AG04450 (cell line): ENCODE measurements at regions not wholly inside any gene's neighbourhood (a gene's known extent, or its start where the extent isn't known, plus 50 kb on each side); places are given as distances from the start of the nearest gene placed in this dataset.

Experiments
- CTCF ChIA-PET: fragments of 300-600, 350-600 bp; formaldehyde crosslinking; extraction: SDS; loops from one replicate; lab custom pipeline; 2022; ENCODE audit warnings: antibody characterized with exemption, inconsistent platforms; lab: Charles Lee
- POLR2A ChIA-PET: fragments of 350-600 bp; formaldehyde crosslinking; extraction: SDS; loops from one replicate; lab custom pipeline; 2021; ENCODE audit warnings: antibody characterized with exemption, inconsistent platforms; lab: Yijun Ruan, JAX
- DNase-seq: peaks from one replicate; pipeline ENCODE4 v3.0.0-alpha.2; 2011; ENCODE audit warnings: low read depth, low spot score
- H3K27ac ChIP-seq: one replicate; pipeline ENCODE4 v1.5.1; 2012; ENCODE audit warnings: low read depth, low read length, control low read depth
- H3K27me3 ChIP-seq: one replicate; pipeline ENCODE4 v1.6.0; 2012; ENCODE audit warnings: low read length; ENCODE audit not compliant: control insufficient read depth, insufficient read depth
- H3K4me3 ChIP-seq: 2 replicates; pipeline ENCODE4 v1.5.1; 2011; ENCODE audit warnings: mild to moderate bottlenecking, low read depth, low read length, control low read depth
- H3K9me3 ChIP-seq: 2 replicates; pipeline ENCODE4 v1.5.1; 2012; ENCODE audit warnings: low read length; ENCODE audit not compliant: control insufficient read depth, insufficient read depth
- TF ChIP-seq, protein P1 (sequence below): IDR thresholded peaks from 2 replicates; pipeline ENCODE4 v1.5.1; 2011; ENCODE audit warnings: low read depth, low read length, control low read depth, inconsistent platforms

- no peak overlapping the region for H3K27ac ChIP-seq
- H3K9me3 ChIP-seq = peaks cover 2% of the 10 kb centered on the region
- DNase-seq = no peak
- TF ChIP-seq, protein P1, sequence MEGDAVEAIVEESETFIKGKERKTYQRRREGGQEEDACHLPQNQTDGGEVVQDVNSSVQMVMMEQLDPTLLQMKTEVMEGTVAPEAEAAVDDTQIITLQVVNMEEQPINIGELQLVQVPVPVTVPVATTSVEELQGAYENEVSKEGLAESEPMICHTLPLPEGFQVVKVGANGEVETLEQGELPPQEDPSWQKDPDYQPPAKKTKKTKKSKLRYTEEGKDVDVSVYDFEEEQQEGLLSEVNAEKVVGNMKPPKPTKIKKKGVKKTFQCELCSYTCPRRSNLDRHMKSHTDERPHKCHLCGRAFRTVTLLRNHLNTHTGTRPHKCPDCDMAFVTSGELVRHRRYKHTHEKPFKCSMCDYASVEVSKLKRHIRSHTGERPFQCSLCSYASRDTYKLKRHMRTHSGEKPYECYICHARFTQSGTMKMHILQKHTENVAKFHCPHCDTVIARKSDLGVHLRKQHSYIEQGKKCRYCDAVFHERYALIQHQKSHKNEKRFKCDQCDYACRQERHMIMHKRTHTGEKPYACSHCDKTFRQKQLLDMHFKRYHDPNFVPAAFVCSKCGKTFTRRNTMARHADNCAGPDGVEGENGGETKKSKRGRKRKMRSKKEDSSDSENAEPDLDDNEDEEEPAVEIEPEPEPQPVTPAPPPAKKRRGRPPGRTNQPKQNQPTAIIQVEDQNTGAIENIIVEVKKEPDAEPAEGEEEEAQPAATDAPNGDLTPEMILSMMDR = no peak
- H3K4me3 ChIP-seq = no peak overlapping the region
- peaks cover 48% of the 10 kb centered on the region for H3K27me3 ChIP-seq
- ChIA-PET CTCF (interaction anchor here (0.9 to 1.6 kb wide), 2 partner anchors 13 to 562 kb away, joined by 3 to 4 read pairs; no protein-coding TSS in a partner anchor), POLR2A (no interaction called here)
These were observed 475.6 kb upstream of the PROK2 start for GRCh38 chr3:72260588-72260910.

- Histone ChIP-seq H3K9me3 (peaks cover 2% of the 10 kb centered on the region), H3K27me3 (peaks cover 50% of the 10 kb centered on the region), H3K4me3 (no peak overlapping the region), H3K27ac (no peak overlapping the region)
- ChIA-PET CTCF (interaction anchor here (0.9 to 1.6 kb wide), 2 partner anchors 14 to 562 kb away, joined by 3 to 4 read pairs; no protein-coding TSS in a partner anchor), POLR2A (no interaction called here)
- TF ChIP-seq, protein P1 = no peak
- no peak for DNase-seq
These were observed 475.0 kb upstream of the PROK2 start for GRCh38 chr3:72259755-72260587.

DNA sequence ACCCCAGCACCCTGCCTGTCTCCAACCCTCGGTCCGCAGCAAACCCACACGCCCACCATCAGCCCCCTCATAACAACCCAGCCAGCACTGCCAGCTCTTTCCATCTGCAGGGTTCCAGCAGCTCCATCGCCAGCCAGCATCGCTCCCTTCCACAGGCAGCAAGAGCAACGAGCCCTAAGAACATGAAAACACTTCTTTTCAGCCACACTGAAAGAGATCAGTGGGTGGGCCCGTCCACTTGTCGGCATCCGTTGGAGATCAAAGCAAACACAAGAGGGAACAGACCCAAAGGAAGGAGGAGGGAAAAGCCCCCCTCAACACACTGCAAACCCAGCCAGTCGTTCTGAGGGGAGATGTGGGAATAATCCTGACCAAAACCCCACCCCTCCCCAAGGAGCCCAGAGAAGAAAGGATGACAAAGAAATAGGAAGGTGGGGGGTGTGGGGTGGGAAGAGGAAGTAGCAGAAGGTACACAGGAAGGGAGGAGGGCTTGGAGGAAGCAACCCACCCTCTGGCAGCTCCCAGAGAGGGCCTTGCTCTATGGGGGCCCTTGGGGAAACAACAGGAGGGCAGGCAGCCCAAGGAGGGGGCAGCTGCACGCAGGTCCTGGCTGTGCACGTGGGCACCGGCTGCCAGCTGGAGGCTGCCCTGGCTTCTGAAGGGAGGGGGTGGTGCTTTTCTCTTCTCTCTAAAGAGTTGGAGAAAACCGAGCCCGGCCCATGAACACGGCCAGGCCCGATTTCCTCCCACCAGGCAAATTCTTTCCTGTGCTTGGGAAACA is 473.6 kb upstream of the PROK2 start:
- peaks cover 56% of the 10 kb centered on the region for H3K27me3 ChIP-seq
- POLR2A ChIA-PET = no interaction called here
- H3K9me3 ChIP-seq = peaks cover 2% of the 10 kb centered on the region
- no peak overlapping the region for H3K27ac ChIP-seq
- H3K4me3 ChIP-seq = no peak overlapping the region
- DNase-seq = no peak
- CTCF ChIA-PET = no interaction called here
- TF ChIP-seq, protein P1 = no peak

DNA sequence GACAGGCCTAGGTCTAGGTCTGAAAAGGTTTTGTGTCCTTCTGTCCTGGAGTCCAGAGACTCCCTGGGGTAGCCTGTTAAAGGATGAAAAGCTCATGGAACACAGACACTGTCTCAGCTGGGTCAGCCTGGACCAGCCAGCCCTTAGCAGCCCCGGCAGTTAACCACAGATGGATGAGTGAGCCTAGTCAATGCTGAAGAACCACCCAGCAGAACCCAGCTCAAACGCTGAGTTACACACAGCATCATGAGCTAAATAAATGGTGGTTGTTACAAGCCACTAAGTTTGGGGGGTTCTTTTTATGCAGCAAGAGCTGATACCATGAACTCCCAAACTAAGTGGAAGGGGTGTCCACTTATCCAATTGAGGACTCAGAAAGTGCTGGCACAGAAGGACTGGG is 472.8 kb upstream of the PROK2 start:
- H3K27me3 ChIP-seq = peaks cover 60% of the 10 kb centered on the region
- CTCF ChIA-PET = no interaction called here
- TF ChIP-seq, protein P1 = no peak

More for the DNA sequence above, 472.8 kb upstream of the PROK2 start:
- POLR2A ChIA-PET = interaction anchor here (0.6 kb wide), 1 partner anchor 13 kb away, joined by 3 read pairs; no protein-coding TSS in a partner anchor
- H3K27ac ChIP-seq = no peak overlapping the region
- H3K9me3 ChIP-seq = peaks cover 2% of the 10 kb centered on the region
- DNase-seq = no peak
- no peak overlapping the region for H3K4me3 ChIP-seq
